ENCODE measurements at regions not wholly inside any gene's neighbourhood (a gene's known extent, or its start where the extent isn't known, plus 50 kb on each side); places are given as distances from the start of the nearest gene placed in this dataset.

GRCh38 chr2:235421618-235422017, 72.2 kb upstream of the AGAP1 start:
- Histone ChIP-seq H2BK12ac (ENCODE audit: low read length) (no peak overlapping the region), H2AK5ac (ENCODE audit: low read depth, low read length) (no peak overlapping the region), H3K4me1 (ENCODE audit: control insufficient read depth in 2 of 2, insufficient read depth in 1 of 2, low read depth in 1 of 2, low read length in 2 of 2) (peaks cover 2 to 10% of the 10 kb centered on the region in 2 donors), H3K14ac (ENCODE audit: low read length) (no peak overlapping the region), H2AFZ (ENCODE audit: low read length) (no peak overlapping the region), H2BK120ac (ENCODE audit: low read depth, low read length) (no peak overlapping the region), H4K8ac (ENCODE audit: low read depth, low read length) (no peak overlapping the region), H3K23ac (ENCODE audit: low read depth, low read length, poor library complexity) (peak overlapping the region; percentile 61), H3K4me3 (ENCODE audit: low read length in 2 of 2) (no peak overlapping the region), H3K36me3 (replicated peaks in 1 of 2; ENCODE audit: control insufficient read depth in 2 of 2, insufficient read depth in 2 of 2, low read length in 2 of 2) (no peaks in the 10 kb centered on the region), H3K4me2 (ENCODE audit: insufficient read depth, low read length, poor library complexity, severe bottlenecking) (no peak overlapping the region), H3K79me1 (ENCODE audit: low read depth, low read length) (no peaks in the 10 kb centered on the region), H3K27me3 (ENCODE audit: control insufficient read depth in 3 of 3, insufficient read depth in 3 of 3, low read depth in 1 of 3, low read length in 3 of 3) (no peaks in the 10 kb centered on the region), H2BK5ac (ENCODE audit: low read length) (no peak overlapping the region), H3K9ac (ENCODE audit: low read depth, low read length, poor library complexity) (no peak overlapping the region), H2BK15ac (ENCODE audit: low read length) (peak overlapping the region; percentile 45), H3K27ac (replicated peaks; ENCODE audit: low read length) (no peak overlapping the region), H4K91ac (ENCODE audit: low read depth, low read length, poor library complexity) (no peak overlapping the region), H3K9me3 (replicated peaks in 1 of 2; ENCODE audit: control insufficient read depth in 2 of 2, insufficient read depth in 1 of 2, low read depth in 1 of 2, low read length in 2 of 2) (peaks cover 2 to 11% of the 10 kb centered on the region in 2 donors), H3K4ac (ENCODE audit: low read length) (no peak overlapping the region), H3K18ac (ENCODE audit: low read length) (peak overlapping the region; percentile 49)
- no CpG with 5 or more reads among the region's 2 CpGs for WGBS, 2 donors (ENCODE audit: extremely low coverage in 2 of 2, insufficient read length in 2 of 2, insufficient replicate concordance in 1 of 2)
- DNase-seq (ENCODE audit: low spot score) = no peak

DNA sequence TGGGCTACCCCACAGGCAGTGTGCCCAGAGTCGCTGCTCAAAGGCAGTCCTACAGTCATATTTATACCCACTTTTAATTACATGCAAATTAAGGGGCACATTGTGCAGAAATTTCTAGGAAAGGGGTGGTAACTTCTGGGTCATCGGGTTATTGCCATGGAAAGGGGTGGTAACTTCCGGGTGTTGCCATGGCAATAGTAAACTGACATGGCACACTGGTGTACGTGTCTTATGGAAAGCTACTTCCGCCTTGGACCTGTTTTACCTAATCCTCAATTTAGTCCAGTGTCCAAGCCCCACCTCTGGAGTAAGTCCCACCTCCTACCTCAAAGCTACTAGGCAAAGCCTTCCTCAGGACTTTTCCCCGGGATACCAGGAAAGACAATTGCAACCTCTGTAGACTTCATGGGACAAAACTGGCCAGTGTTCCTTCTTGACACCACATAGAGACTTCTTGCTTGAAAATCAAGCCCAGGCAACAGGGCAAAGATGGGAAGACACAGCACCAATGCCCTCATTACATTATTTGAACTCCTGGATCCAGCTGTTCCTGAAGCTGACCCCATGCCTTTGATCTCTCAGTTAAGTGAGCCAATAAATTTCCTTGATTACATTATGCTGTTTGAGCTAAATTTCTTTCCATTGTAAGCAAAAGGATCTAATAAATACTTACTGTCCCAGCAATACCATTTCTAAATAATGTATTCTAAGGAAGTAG, 63.3 kb upstream of the AGAP1 start:
- Histone ChIP-seq H3K18ac (ENCODE audit: low read length) (no peak overlapping the region), H4K8ac (ENCODE audit: low read depth, low read length) (no peak overlapping the region), H3K27ac (replicated peaks; ENCODE audit: low read length) (no peak overlapping the region), H2BK5ac (ENCODE audit: low read length) (no peak overlapping the region), H2AFZ (ENCODE audit: low read length) (no peak overlapping the region), H3K4me3 (ENCODE audit: low read length in 2 of 2) (no peak overlapping the region), H3K23ac (ENCODE audit: low read depth, low read length, poor library complexity) (no peak overlapping the region), H3K4me2 (ENCODE audit: insufficient read depth, low read length, poor library complexity, severe bottlenecking) (no peak overlapping the region), H2AK5ac (ENCODE audit: low read depth, low read length) (no peak overlapping the region), H2BK120ac (ENCODE audit: low read depth, low read length) (no peak overlapping the region), H4K91ac (ENCODE audit: low read depth, low read length, poor library complexity) (no peak overlapping the region), H3K36me3 (replicated peaks in 1 of 2; ENCODE audit: control insufficient read depth in 2 of 2, insufficient read depth in 2 of 2, low read length in 2 of 2) (no peaks in the 10 kb centered on the region), H3K9me3 (replicated peaks in 1 of 2; ENCODE audit: control insufficient read depth in 2 of 2, insufficient read depth in 1 of 2, low read depth in 1 of 2, low read length in 2 of 2) (no peaks in the 10 kb centered on the region), H3K79me1 (ENCODE audit: low read depth, low read length) (no peaks in the 10 kb centered on the region), H2BK15ac (ENCODE audit: low read length) (no peak overlapping the region), H3K4ac (ENCODE audit: low read length) (no peak overlapping the region), H3K9ac (ENCODE audit: low read depth, low read length, poor library complexity) (no peak overlapping the region), H3K27me3 (ENCODE audit: control insufficient read depth in 3 of 3, insufficient read depth in 3 of 3, low read depth in 1 of 3, low read length in 3 of 3) (peaks cover 0 to 9% (median 0%) of the 10 kb centered on the region in 3 experiments), H2BK12ac (ENCODE audit: low read length) (no peak overlapping the region), H3K4me1 (ENCODE audit: control insufficient read depth in 2 of 2, insufficient read depth in 1 of 2, low read depth in 1 of 2, low read length in 2 of 2) (no peaks in the 10 kb centered on the region), H3K14ac (ENCODE audit: low read length) (no peak overlapping the region)
- no CpG with 5 or more reads among the region's 6 CpGs for WGBS, 2 donors (ENCODE audit: extremely low coverage in 2 of 2, insufficient read length in 2 of 2, insufficient replicate concordance in 1 of 2)
- no peak for DNase-seq (ENCODE audit: low spot score)

DNA sequence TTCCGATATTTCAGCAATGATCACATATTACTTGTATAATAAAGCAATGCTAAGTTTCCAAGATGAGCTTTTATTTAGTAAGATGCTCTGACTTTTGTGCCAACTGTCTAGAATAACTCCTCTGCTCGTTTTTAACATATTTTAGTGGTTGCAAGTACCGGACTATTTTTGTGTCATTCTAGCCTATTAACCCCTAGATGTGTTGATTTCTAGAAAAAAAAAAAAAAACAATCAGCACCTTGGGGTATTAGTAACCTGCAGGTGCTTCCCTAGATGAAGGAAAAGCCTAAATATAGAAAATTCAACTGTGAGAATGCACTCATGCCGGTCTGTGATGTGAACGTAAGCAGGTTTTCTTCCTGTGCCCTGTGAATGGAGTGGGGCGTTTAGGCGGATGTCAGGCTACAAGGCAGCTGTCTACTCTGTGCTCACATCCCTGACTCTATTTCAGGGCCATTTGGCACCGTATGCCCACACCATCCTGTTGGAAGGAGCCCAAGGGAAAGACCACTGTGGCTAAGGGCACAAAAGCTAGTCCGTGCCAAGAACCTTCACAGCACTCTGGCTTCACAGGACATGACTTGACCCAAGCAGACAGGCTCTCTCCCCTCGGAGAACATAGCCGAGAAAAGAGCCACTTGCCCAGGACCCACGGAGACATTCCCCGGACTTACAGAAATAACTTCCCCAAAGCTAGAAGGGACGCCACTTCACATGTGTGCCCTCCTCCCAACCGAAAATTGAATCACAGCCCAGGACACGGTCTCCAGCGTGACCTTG, 60.9 kb upstream of the AGAP1 start:
- no peak overlapping the region for H3K4me3 ChIP-seq (ENCODE audit: low read length in 2 of 2)
- H4K8ac ChIP-seq (ENCODE audit: low read depth, low read length) = no peak overlapping the region
- WGBS, 2 donors (ENCODE audit: extremely low coverage in 2 of 2, insufficient read length in 2 of 2, insufficient replicate concordance in 1 of 2) = no CpG with 5 or more reads among the region's 17 CpGs
- H2BK120ac ChIP-seq (ENCODE audit: low read depth, low read length) = no peak overlapping the region
- no peak overlapping the region for H2BK15ac ChIP-seq (ENCODE audit: low read length)
- H3K4me2 ChIP-seq (ENCODE audit: insufficient read depth, low read length, poor library complexity, severe bottlenecking) = no peak overlapping the region
- H3K14ac ChIP-seq (ENCODE audit: low read length) = no peak overlapping the region
- no peak overlapping the region for H2AK5ac ChIP-seq (ENCODE audit: low read depth, low read length)
- H3K27me3 ChIP-seq (ENCODE audit: control insufficient read depth in 3 of 3, insufficient read depth in 3 of 3, low read depth in 1 of 3, low read length in 3 of 3) = peaks cover 0 to 9% (median 0%) of the 10 kb centered on the region in 3 experiments
- no peak overlapping the region for H2BK12ac ChIP-seq (ENCODE audit: low read length)
- no peak overlapping the region for H2BK5ac ChIP-seq (ENCODE audit: low read length)
- no peaks in the 10 kb centered on the region for H3K36me3 ChIP-seq (replicated peaks in 1 of 2; ENCODE audit: control insufficient read depth in 2 of 2, insufficient read depth in 2 of 2, low read length in 2 of 2)
- no peaks in the 10 kb centered on the region for H3K9me3 ChIP-seq (replicated peaks in 1 of 2; ENCODE audit: control insufficient read depth in 2 of 2, insufficient read depth in 1 of 2, low read depth in 1 of 2, low read length in 2 of 2)
- H3K18ac ChIP-seq (ENCODE audit: low read length) = no peak overlapping the region
- no peak overlapping the region for H3K27ac ChIP-seq (replicated peaks; ENCODE audit: low read length)
- no peaks in the 10 kb centered on the region for H3K4me1 ChIP-seq (ENCODE audit: control insufficient read depth in 2 of 2, insufficient read depth in 1 of 2, low read depth in 1 of 2, low read length in 2 of 2)
- no peak overlapping the region for H2AFZ ChIP-seq (ENCODE audit: low read length)
- DNase-seq (ENCODE audit: low spot score) = no peak
- no peaks in the 10 kb centered on the region for H3K79me1 ChIP-seq (ENCODE audit: low read depth, low read length)
- H3K9ac ChIP-seq (ENCODE audit: low read depth, low read length, poor library complexity) = no peak overlapping the region
- H3K4ac ChIP-seq (ENCODE audit: low read length) = no peak overlapping the region
- H4K91ac ChIP-seq (ENCODE audit: low read depth, low read length, poor library complexity) = no peak overlapping the region
- no peak overlapping the region for H3K23ac ChIP-seq (ENCODE audit: low read depth, low read length, poor library complexity)

DNA sequence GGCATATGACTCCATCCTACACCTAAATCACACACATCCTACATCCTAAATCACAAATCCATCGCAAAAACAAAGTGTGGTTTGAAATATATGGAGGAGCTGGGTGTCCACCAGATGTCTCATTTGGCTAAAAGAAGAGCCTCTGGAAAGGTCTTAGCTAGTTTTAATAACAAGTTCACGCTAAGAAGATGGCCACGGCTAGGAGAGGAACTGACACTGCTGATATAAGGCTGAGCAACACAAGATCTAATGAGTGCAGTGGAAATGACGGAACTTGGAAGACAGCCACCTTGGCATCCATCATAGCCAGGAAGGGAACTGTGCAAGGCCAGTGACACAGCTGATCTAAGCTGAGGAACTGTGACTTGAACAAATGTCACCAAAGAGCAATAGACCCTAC, 60.0 kb upstream of the AGAP1 start:
- H3K36me3 ChIP-seq (replicated peaks in 1 of 2; ENCODE audit: control insufficient read depth in 2 of 2, insufficient read depth in 2 of 2, low read length in 2 of 2) = no peaks in the 10 kb centered on the region
- no peaks in the 10 kb centered on the region for H3K79me1 ChIP-seq (ENCODE audit: low read depth, low read length)
- no peak overlapping the region for H3K14ac ChIP-seq (ENCODE audit: low read length)
- no peak overlapping the region for H2BK120ac ChIP-seq (ENCODE audit: low read depth, low read length)
- H3K23ac ChIP-seq (ENCODE audit: low read depth, low read length, poor library complexity) = no peak overlapping the region
- no peak overlapping the region for H3K27ac ChIP-seq (replicated peaks; ENCODE audit: low read length)
- peaks cover 0 to 9% (median 0%) of the 10 kb centered on the region in 3 experiments for H3K27me3 ChIP-seq (ENCODE audit: control insufficient read depth in 3 of 3, insufficient read depth in 3 of 3, low read depth in 1 of 3, low read length in 3 of 3)
- no peak overlapping the region for H2BK12ac ChIP-seq (ENCODE audit: low read length)
- no peak overlapping the region for H3K18ac ChIP-seq (ENCODE audit: low read length)
- no peaks in the 10 kb centered on the region for H3K9me3 ChIP-seq (replicated peaks in 1 of 2; ENCODE audit: control insufficient read depth in 2 of 2, insufficient read depth in 1 of 2, low read depth in 1 of 2, low read length in 2 of 2)
- H2BK5ac ChIP-seq (ENCODE audit: low read length) = no peak overlapping the region
- H3K9ac ChIP-seq (ENCODE audit: low read depth, low read length, poor library complexity) = no peak overlapping the region
- no CpG with 5 or more reads among the region's 4 CpGs for WGBS, 2 donors (ENCODE audit: extremely low coverage in 2 of 2, insufficient read length in 2 of 2, insufficient replicate concordance in 1 of 2)
- no peaks in the 10 kb centered on the region for H3K4me1 ChIP-seq (ENCODE audit: control insufficient read depth in 2 of 2, insufficient read depth in 1 of 2, low read depth in 1 of 2, low read length in 2 of 2)
- no peak overlapping the region for H2AFZ ChIP-seq (ENCODE audit: low read length)
- H3K4ac ChIP-seq (ENCODE audit: low read length) = no peak overlapping the region
- H2AK5ac ChIP-seq (ENCODE audit: low read depth, low read length) = no peak overlapping the region
- no peak overlapping the region for H2BK15ac ChIP-seq (ENCODE audit: low read length)
- H3K4me3 ChIP-seq (ENCODE audit: low read length in 2 of 2) = no peak overlapping the region
- no peak overlapping the region for H4K91ac ChIP-seq (ENCODE audit: low read depth, low read length, poor library complexity)
- H4K8ac ChIP-seq (ENCODE audit: low read depth, low read length) = no peak overlapping the region
- H3K4me2 ChIP-seq (ENCODE audit: insufficient read depth, low read length, poor library complexity, severe bottlenecking) = no peak overlapping the region
- DNase-seq (ENCODE audit: low spot score) = no peak

All from neuronal stem cell (in vitro differentiated cells).